ENCODE measurements at regions not wholly inside any gene's neighbourhood (a gene's known extent, or its start where the extent isn't known, plus 50 kb on each side); places are given as distances from the start of the nearest gene placed in this dataset.

DNA sequence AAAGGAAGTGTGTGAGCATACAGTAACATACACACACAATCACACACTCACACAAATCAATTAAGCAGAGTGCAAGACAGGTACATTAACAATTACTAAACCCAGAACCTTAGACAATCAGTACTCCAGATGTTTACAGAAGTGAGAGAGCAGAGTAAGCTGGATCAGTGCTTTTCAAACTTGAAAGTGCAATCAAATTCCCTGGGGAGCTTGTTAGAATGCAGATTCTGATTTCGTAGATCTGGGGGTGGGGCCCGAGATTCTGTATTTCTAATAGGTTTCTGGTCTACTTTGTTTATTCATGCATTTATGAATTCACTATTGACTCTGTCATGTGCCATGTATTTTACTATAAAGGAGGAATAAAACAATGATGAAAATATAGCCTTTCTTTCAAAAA, 179.6 kb upstream of the PHYHIPL start:
- no peaks in the 10 kb centered on the region for H4K20me1 ChIP-seq (ENCODE audit: insufficient read depth, low read length)
- H2BK20ac ChIP-seq (ENCODE audit: low read depth, low read length) = no peak overlapping the region
- no CpG with 5 or more reads among the region's 2 CpGs for WGBS, 2 experiments (ENCODE audit: extremely low coverage in 2 of 2, insufficient read length in 1 of 2)
- intact Hi-C loops (cut with micrococcal nuclease) (no loop called here), in situ Hi-C loops (cut with MboI; ENCODE audit: low sequenced_read_pairs) (no loop called here), dilution Hi-C loops (cut with HindIII; ENCODE audit: low sequenced_read_pairs, unreplicated experiment) (no loop called here)
- H4K91ac ChIP-seq (ENCODE audit: insufficient read depth, low read depth, low read length) = no peak overlapping the region
- H3K9ac ChIP-seq (ENCODE audit: low read depth, low read length) = no peak overlapping the region
- H3K27ac ChIP-seq (ENCODE audit: insufficient read depth, low read length) = no peak overlapping the region
- H3K4me2 ChIP-seq (ENCODE audit: low read depth, low read length) = no peak overlapping the region
- no peak overlapping the region for H2AK9ac ChIP-seq (replicated peaks; ENCODE audit: low read depth, low read length, poor library complexity)
- no peak overlapping the region for H2AFZ ChIP-seq (replicated peaks; ENCODE audit: low read length, poor library complexity)
- no peak overlapping the region for H4K5ac ChIP-seq (ENCODE audit: low read depth, low read length)
- H2BK120ac ChIP-seq (ENCODE audit: low read depth, low read length) = no peak overlapping the region
- no peaks in the 10 kb centered on the region for H3K36me3 ChIP-seq (ENCODE audit: control insufficient read depth, insufficient read depth, low read length)
- CTCF ChIA-PET = no interaction called here
- H3K27me3 ChIP-seq (ENCODE audit: control insufficient read depth, insufficient read depth, low read length) = peaks cover 2% of the 10 kb centered on the region
- H2BK15ac ChIP-seq (ENCODE audit: low read depth, low read length) = no peak overlapping the region
- no peak overlapping the region for H3K56ac ChIP-seq (ENCODE audit: extremely low read depth, insufficient read depth, low read length)
- H3K9me3 ChIP-seq (ENCODE audit: control insufficient read depth, insufficient read depth, low read length) = no peaks in the 10 kb centered on the region
- H3K79me1 ChIP-seq (ENCODE audit: low read depth in 1 of 2, low read length in 2 of 2) = no peaks in the 10 kb centered on the region
- ATAC-seq (ENCODE audit: low read depth) (no peak), DNase-seq (no peak)
- H3K23ac ChIP-seq (ENCODE audit: low read depth, low read length) = no peak overlapping the region
- H2BK5ac ChIP-seq (ENCODE audit: low read depth, low read length, poor library complexity, severe bottlenecking) = no peak overlapping the region
- H3K4me1 ChIP-seq (ENCODE audit: control insufficient read depth, insufficient read depth, low read length) = no peaks in the 10 kb centered on the region
- H3K4me3 ChIP-seq (ENCODE audit: insufficient read depth, low read depth, low read length) = no peak overlapping the region
- H3K9me1 ChIP-seq (ENCODE audit: insufficient read depth, low read length) = no peaks in the 10 kb centered on the region
- H3K18ac ChIP-seq (ENCODE audit: low read depth, low read length) = no peak overlapping the region
- TF ChIP-seq SMC3 (IDR thresholded peaks at IDR 0.05; ENCODE audit: low read depth, low read length) (no peak), MAZ (IDR thresholded peaks at IDR 0.05; ENCODE audit: borderline replicate concordance, low read depth, low read length) (no peak), MAFK (IDR thresholded peaks at IDR 0.05; ENCODE audit: low read depth, low read length) (no peak)
- TF ChIP-seq, protein P1, sequence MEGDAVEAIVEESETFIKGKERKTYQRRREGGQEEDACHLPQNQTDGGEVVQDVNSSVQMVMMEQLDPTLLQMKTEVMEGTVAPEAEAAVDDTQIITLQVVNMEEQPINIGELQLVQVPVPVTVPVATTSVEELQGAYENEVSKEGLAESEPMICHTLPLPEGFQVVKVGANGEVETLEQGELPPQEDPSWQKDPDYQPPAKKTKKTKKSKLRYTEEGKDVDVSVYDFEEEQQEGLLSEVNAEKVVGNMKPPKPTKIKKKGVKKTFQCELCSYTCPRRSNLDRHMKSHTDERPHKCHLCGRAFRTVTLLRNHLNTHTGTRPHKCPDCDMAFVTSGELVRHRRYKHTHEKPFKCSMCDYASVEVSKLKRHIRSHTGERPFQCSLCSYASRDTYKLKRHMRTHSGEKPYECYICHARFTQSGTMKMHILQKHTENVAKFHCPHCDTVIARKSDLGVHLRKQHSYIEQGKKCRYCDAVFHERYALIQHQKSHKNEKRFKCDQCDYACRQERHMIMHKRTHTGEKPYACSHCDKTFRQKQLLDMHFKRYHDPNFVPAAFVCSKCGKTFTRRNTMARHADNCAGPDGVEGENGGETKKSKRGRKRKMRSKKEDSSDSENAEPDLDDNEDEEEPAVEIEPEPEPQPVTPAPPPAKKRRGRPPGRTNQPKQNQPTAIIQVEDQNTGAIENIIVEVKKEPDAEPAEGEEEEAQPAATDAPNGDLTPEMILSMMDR (conservative IDR thresholded peaks at IDR 0.05; ENCODE audit: low read depth, low read length) = no peak
- H3K4ac ChIP-seq (ENCODE audit: low read depth, low read length) = no peak overlapping the region
- BruUV-seq (replicated peaks) = no TSS peak
- POLR2A ChIA-PET (ENCODE audit: unreplicated experiment) = no interaction called here
- H4K8ac ChIP-seq (ENCODE audit: low read depth in 2 of 2, low read length in 2 of 2) = no peak overlapping the region
- no peak overlapping the region for H3K14ac ChIP-seq (replicated peaks; ENCODE audit: low read depth, low read length)
- H2AK5ac ChIP-seq (ENCODE audit: low read depth, low read length) = no peak overlapping the region
